ENCODE measurements at regions not wholly inside any gene's neighbourhood (a gene's known extent, or its start where the extent isn't known, plus 50 kb on each side); places are given as distances from the start of the nearest gene placed in this dataset.

DNA sequence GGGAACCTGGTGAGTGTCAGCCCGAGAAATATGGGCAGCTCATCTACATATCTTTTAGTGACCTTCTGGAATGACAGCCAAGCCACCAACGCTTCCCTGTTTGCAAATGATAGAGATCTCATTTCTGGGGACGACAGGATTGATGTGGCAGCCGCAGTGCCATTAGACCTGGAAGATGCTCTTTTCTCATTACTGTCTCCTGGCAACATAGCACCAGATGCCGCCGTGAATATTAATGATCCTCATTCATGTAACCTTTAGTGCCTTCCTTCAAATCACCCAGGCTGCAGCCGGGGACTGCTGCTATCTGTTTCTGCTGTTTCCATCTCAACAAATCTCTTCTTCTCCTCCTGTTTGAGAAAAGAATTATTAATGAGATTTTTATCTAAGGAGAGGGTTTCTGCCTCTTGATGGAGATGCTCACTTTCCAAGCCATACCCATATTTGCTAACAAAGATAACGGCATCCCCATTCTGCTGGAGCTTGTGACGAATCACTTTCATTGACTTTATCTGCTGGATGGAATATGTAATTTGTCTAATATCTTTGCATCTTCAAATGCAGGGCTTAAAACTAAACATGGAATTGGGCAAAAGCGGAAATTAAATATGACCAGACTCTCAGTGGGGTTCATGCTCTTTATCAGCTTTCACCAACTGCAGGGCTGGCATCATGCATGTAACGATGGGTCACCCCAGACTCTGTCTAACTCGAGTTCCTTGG lies 74.8 kb upstream of the KIF16B start (continued):
- TF ChIP-seq, protein P1, sequence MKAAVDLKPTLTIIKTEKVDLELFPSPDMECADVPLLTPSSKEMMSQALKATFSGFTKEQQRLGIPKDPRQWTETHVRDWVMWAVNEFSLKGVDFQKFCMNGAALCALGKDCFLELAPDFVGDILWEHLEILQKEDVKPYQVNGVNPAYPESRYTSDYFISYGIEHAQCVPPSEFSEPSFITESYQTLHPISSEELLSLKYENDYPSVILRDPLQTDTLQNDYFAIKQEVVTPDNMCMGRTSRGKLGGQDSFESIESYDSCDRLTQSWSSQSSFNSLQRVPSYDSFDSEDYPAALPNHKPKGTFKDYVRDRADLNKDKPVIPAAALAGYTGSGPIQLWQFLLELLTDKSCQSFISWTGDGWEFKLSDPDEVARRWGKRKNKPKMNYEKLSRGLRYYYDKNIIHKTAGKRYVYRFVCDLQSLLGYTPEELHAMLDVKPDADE (IDR thresholded peaks at IDR 0.05) = no peak
- TF ChIP-seq POLR2AphosphoS5 (IDR thresholded peaks at IDR 0.05; ENCODE audit: low read depth) (no peak), NANOG (IDR thresholded peaks at IDR 0.05; ENCODE audit: borderline replicate concordance) (no peak), EZH2phosphoT487 (IDR thresholded peaks at IDR 0.05; ENCODE audit: unreplicated experiment) (no peak), CTCF (conservative IDR thresholded peaks at IDR 0.05; ENCODE audit: low read depth in 2 of 2) (no peak)

DNA sequence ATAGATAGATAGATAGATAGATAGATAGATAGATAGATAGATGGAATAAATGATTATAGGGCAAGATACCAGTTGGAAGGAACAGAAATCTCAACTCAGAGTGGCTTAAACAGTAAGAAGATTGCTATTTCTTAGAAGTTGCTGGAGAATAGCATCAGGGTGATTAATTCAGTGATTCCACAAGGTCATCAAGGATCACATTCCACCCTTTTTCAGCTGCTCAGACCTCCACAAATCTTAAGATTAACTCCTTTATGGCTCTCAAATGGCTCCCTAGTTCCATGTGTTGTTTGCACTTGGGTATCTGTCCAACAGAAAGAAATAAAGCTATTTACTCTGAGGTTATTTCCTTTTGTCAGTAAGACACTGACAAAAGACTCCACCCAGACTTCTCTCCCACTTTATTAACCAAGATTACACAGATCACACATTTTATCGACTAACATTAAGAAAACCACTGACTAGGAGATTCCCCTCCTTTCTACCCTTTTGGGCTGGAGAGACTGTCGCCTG lies 68.3 kb upstream of the KIF16B start:
- Mint-ChIP-seq H3K9me3 (no peaks in the 10 kb centered on the region), H3K4me1 (no peaks in the 10 kb centered on the region), H3K27me3 (ENCODE audit: insufficient read depth, low read depth, poor library complexity) (no peaks in the 10 kb centered on the region), H3K4me3 (no peak overlapping the region), H3K36me3 (ENCODE audit: low read depth) (no peaks in the 10 kb centered on the region), H3K27ac (no peak overlapping the region)
- Histone ChIP-seq H3K4me3 (no peak overlapping the region), H3K4me1 (ENCODE audit: insufficient read depth) (no peaks in the 10 kb centered on the region), H3K9me2 (ENCODE audit: insufficient read depth) (no peaks in the 10 kb centered on the region), H3K36me3 (ENCODE audit: insufficient read depth) (no peaks in the 10 kb centered on the region), H4K20me1 (replicated peaks; ENCODE audit: insufficient read depth) (no peaks in the 10 kb centered on the region), H3F3A (replicated peaks; ENCODE audit: low read depth) (no peaks in the 10 kb centered on the region), H3K4me2 (no peak overlapping the region), H3K27ac (ENCODE audit: low read depth) (no peak overlapping the region), H2AFZ (no peak overlapping the region), H3K27me3 (ENCODE audit: insufficient read depth) (no peaks in the 10 kb centered on the region), H3K79me2 (replicated peaks; ENCODE audit: insufficient read depth) (no peaks in the 10 kb centered on the region)
- DNase-seq (ENCODE audit: low spot score) = no peak
- no peak for ATAC-seq
- TF ChIP-seq POLR2AphosphoS5 (IDR thresholded peaks at IDR 0.05; ENCODE audit: low read depth) (no peak), ZNF331 (CRISPR knock-in tag; IDR thresholded peaks at IDR 0.05; ENCODE audit: low read depth) (no peak), EZH2phosphoT487 (IDR thresholded peaks at IDR 0.05; ENCODE audit: unreplicated experiment) (no peak), CREB1 (CRISPR knock-in tag; IDR thresholded peaks at IDR 0.05; ENCODE audit: low read depth) (no peak), STAT1 (IDR thresholded peaks at IDR 0.05; ENCODE audit: unreplicated experiment) (no peak), NANOG (IDR thresholded peaks at IDR 0.05; ENCODE audit: borderline replicate concordance) (no peak), REST (IDR thresholded peaks at IDR 0.05; ENCODE audit: unreplicated experiment) (no peak)
- TF ChIP-seq, protein P2, sequence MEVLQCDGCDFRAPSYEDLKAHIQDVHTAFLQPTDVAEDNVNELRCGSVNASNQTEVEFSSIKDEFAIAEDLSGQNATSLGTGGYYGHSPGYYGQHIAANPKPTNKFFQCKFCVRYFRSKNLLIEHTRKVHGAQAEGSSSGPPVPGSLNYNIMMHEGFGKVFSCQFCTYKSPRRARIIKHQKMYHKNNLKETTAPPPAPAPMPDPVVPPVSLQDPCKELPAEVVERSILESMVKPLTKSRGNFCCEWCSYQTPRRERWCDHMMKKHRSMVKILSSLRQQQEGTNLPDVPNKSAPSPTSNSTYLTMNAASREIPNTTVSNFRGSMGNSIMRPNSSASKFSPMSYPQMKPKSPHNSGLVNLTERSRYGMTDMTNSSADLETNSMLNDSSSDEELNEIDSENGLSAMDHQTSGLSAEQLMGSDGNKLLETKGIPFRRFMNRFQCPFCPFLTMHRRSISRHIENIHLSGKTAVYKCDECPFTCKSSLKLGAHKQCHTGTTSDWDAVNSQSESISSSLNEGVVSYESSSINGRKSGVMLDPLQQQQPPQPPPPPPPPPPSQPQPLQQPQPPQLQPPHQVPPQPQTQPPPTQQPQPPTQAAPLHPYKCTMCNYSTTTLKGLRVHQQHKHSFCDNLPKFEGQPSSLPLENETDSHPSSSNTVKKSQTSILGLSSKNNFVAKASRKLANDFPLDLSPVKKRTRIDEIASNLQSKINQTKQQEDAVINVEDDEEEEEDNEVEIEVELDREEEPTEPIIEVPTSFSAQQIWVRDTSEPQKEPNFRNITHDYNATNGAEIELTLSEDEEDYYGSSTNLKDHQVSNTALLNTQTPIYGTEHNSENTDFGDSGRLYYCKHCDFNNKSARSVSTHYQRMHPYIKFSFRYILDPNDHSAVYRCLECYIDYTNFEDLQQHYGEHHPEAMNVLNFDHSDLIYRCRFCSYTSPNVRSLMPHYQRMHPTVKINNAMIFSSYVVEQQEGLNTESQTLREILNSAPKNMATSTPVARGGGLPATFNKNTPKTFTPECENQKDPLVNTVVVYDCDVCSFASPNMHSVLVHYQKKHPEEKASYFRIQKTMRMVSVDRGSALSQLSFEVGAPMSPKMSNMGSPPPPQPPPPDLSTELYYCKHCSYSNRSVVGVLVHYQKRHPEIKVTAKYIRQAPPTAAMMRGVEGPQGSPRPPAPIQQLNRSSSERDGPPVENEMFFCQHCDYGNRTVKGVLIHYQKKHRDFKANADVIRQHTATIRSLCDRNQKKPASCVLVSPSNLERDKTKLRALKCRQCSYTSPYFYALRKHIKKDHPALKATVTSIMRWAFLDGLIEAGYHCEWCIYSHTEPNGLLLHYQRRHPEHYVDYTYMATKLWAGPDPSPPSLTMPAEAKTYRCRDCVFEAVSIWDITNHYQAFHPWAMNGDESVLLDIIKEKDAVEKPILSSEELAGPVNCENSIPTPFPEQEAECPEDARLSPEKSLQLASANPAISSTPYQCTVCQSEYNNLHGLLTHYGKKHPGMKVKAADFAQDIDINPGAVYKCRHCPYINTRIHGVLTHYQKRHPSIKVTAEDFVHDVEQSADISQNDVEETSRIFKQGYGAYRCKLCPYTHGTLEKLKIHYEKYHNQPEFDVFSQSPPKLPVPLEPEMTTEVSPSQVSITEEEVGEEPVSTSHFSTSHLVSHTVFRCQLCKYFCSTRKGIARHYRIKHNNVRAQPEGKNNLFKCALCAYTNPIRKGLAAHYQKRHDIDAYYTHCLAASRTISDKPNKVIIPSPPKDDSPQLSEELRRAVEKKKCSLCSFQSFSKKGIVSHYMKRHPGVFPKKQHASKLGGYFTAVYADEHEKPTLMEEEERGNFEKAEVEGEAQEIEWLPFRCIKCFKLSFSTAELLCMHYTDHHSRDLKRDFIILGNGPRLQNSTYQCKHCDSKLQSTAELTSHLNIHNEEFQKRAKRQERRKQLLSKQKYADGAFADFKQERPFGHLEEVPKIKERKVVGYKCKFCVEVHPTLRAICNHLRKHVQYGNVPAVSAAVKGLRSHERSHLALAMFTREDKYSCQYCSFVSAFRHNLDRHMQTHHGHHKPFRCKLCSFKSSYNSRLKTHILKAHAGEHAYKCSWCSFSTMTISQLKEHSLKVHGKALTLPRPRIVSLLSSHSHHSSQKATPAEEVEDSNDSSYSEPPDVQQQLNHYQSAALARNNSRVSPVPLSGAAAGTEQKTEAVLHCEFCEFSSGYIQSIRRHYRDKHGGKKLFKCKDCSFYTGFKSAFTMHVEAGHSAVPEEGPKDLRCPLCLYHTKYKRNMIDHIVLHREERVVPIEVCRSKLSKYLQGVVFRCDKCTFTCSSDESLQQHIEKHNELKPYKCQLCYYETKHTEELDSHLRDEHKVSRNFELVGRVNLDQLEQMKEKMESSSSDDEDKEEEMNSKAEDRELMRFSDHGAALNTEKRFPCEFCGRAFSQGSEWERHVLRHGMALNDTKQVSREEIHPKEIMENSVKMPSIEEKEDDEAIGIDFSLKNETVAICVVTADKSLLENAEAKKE (CRISPR knock-in tag; IDR thresholded peaks at IDR 0.05) = no peak

Measured in GM23338 (cell line).